Lower leg skin (tissue), 3 donors: ENCODE measurements at regions not wholly inside any gene's neighbourhood (a gene's known extent, or its start where the extent isn't known, plus 50 kb on each side); places are given as distances from the start of the nearest gene placed in this dataset.

Experiments
- CTCF ChIP-seq, 3 donors: fragments of 450-650 bp; IDR thresholded peaks; one replicate each; pipeline ENCODE4 v1.5.1; 2016; ENCODE audit warnings: antibody characterized with exemption in 3 of 3, mild to moderate bottlenecking in 3 of 3, moderate library complexity in 2 of 3
- POLR2A ChIP-seq, 2 donors: fragments of 450-650 bp; IDR thresholded peaks; one replicate each; pipeline ENCODE4 v1.6.1; 2016 to 2017; ENCODE audit warnings: antibody characterized with exemption in 2 of 2, mild to moderate bottlenecking in 1 of 2, moderate library complexity in 1 of 2

- TF ChIP-seq CTCF (IDR thresholded peaks at IDR 0.05) (no peak), POLR2A (IDR thresholded peaks at IDR 0.05) (no peak)
These were observed 297.7 kb downstream of the ATPSCKMT start for GRCh38 chr5:9951865-9952516.
